ENCODE measurements at regions not wholly inside any gene's neighbourhood (a gene's known extent, or its start where the extent isn't known, plus 50 kb on each side); places are given as distances from the start of the nearest gene placed in this dataset.

- no peak overlapping the region for H3K4me3 ChIP-seq (ENCODE audit: low read depth, low read length)
- TF ChIP-seq CTCF (IDR thresholded peaks at IDR 0.05; ENCODE audit: low read depth, low read length, missing control alignments) = no peak
- no peak for DNase-seq (ENCODE audit: low read depth)
Measured at GRCh38 chr5:18551716-18552115, 917.5 kb downstream of the TAF11L14 start.

GRCh38 chr5:18553269-18553668 lies 919.0 kb downstream of the TAF11L14 start:
- no peak for DNase-seq (ENCODE audit: low read depth)

GRCh38 chr5:18560602-18561001 lies 926.3 kb downstream of the TAF11L14 start:
- H3K4me3 ChIP-seq (ENCODE audit: low read depth, low read length) = no peak overlapping the region
- DNase-seq (ENCODE audit: low read depth) = no peak
- TF ChIP-seq CTCF (IDR thresholded peaks at IDR 0.05; ENCODE audit: low read depth, low read length, missing control alignments) = no peak

More at GRCh38 chr5:18553269-18553668, 919.0 kb downstream of the TAF11L14 start:
- H3K4me3 ChIP-seq (ENCODE audit: low read depth, low read length) = no peak overlapping the region
- no peak for TF ChIP-seq CTCF (IDR thresholded peaks at IDR 0.05; ENCODE audit: low read depth, low read length, missing control alignments)

GRCh38 chr5:18563853-18564252 lies 929.6 kb downstream of the TAF11L14 start:
- TF ChIP-seq CTCF (IDR thresholded peaks at IDR 0.05; ENCODE audit: low read depth, low read length, missing control alignments) = no peak
- H3K4me3 ChIP-seq (ENCODE audit: low read depth, low read length) = no peak overlapping the region
- DNase-seq (ENCODE audit: low read depth) = no peak

GRCh38 chr5:18566671-18567070 lies 932.4 kb downstream of the TAF11L14 start:
- DNase-seq (ENCODE audit: low read depth) = no peak
- TF ChIP-seq CTCF (IDR thresholded peaks at IDR 0.05; ENCODE audit: low read depth, low read length, missing control alignments) = no peak
- no peak overlapping the region for H3K4me3 ChIP-seq (ENCODE audit: low read depth, low read length)

GRCh38 chr5:18576586-18576985 lies 942.3 kb downstream of the TAF11L14 start:
- DNase-seq (ENCODE audit: low read depth) = no peak
- no peak overlapping the region for H3K4me3 ChIP-seq (ENCODE audit: low read depth, low read length)
- no peak for TF ChIP-seq CTCF (IDR thresholded peaks at IDR 0.05; ENCODE audit: low read depth, low read length, missing control alignments)

- no peak overlapping the region for H3K4me3 ChIP-seq (ENCODE audit: low read depth, low read length)
- TF ChIP-seq CTCF (IDR thresholded peaks at IDR 0.05; ENCODE audit: low read depth, low read length, missing control alignments) = no peak
- no peak for DNase-seq (ENCODE audit: low read depth)
Measured at GRCh38 chr5:18601185-18601584, 966.9 kb downstream of the TAF11L14 start.

Data from GM12864 (cell line).